Progenitor cell of endocrine pancreas (in vitro differentiated cells): ENCODE measurements at regions not wholly inside any gene's neighbourhood (a gene's known extent, or its start where the extent isn't known, plus 50 kb on each side); places are given as distances from the start of the nearest gene placed in this dataset.
A peak's percentile ranks its signal among the peaks of the same experiment; 100 is the strongest.

Experiments used
- DNase-seq: peaks from one replicate; pipeline ENCODE4 v3.0.0; 2021; ENCODE audit warnings: low spot score; ENCODE audit not compliant: unreplicated experiment
- H3K27ac Mint-ChIP-seq: 2 replicates; pipeline ENCODE4 v1.8.0; 2021; ENCODE audit warnings: mild to moderate bottlenecking, moderate library complexity, mixed read lengths
- H3K27me3 Mint-ChIP-seq: 2 replicates; pipeline ENCODE4 v1.8.0; 2021; ENCODE audit warnings: mixed read lengths
- H3K36me3 Mint-ChIP-seq: 2 replicates; pipeline ENCODE4 v1.8.0; 2022; ENCODE audit warnings: mixed read lengths; ENCODE audit not compliant: insufficient read depth
- H3K4me1 Mint-ChIP-seq: 2 replicates; pipeline ENCODE4 v1.8.0; 2021; ENCODE audit warnings: low read depth, mixed read lengths
- H3K4me3 Mint-ChIP-seq: 2 replicates; pipeline ENCODE4 v1.8.0; 2021; ENCODE audit warnings: low read depth, mild to moderate bottlenecking, moderate library complexity, mixed read lengths
- H3K9me3 Mint-ChIP-seq: 2 replicates; pipeline ENCODE4 v1.8.0; 2021; ENCODE audit warnings: low read depth, mixed read lengths
- CTCF ChIP-seq: fragments of 200-600 bp; sonication (generic); IDR thresholded peaks from one replicate; pipeline ENCODE4 v1.5.0; 2021; ENCODE audit warnings: antibody characterized with exemption, mild to moderate bottlenecking; ENCODE audit not compliant: unreplicated experiment

GRCh38 chr1:11345971-11346715 lies 73.1 kb downstream of the UBIAD1 start:
- no peak for DNase-seq
- no peaks in the 10 kb centered on the region for H3K36me3 Mint-ChIP-seq
- no peaks in the 10 kb centered on the region for H3K9me3 Mint-ChIP-seq
- no peak for TF ChIP-seq CTCF
- H3K27me3 Mint-ChIP-seq, result peaks cover 24% of the 10 kb centered on the region
- no peak overlapping the region for H3K4me3 Mint-ChIP-seq
- H3K4me1 Mint-ChIP-seq, result peaks cover 3% of the 10 kb centered on the region
- no peak overlapping the region for H3K27ac Mint-ChIP-seq

GRCh38 chr1:11350265-11350664 lies 77.3 kb downstream of the UBIAD1 start:
- no peak for TF ChIP-seq CTCF
- Mint-ChIP-seq H3K9me3 (no peaks in the 10 kb centered on the region), H3K4me1 (no peaks in the 10 kb centered on the region), H3K27me3 (peaks cover 17% of the 10 kb centered on the region), H3K4me3 (no peak overlapping the region), H3K36me3 (no peaks in the 10 kb centered on the region), H3K27ac (no peak overlapping the region)
- no peak for DNase-seq

GRCh38 chr1:11352058-11352715 lies 79.2 kb downstream of the UBIAD1 start:
- DNase-seq, result no peak
- peak; percentile 19 for TF ChIP-seq CTCF
- Mint-ChIP-seq H3K27ac (no peak overlapping the region), H3K9me3 (no peaks in the 10 kb centered on the region), H3K27me3 (peaks cover 9% of the 10 kb centered on the region), H3K36me3 (no peaks in the 10 kb centered on the region), H3K4me1 (peaks cover 5% of the 10 kb centered on the region), H3K4me3 (no peak overlapping the region)

- no peak overlapping the region for H3K27ac Mint-ChIP-seq
- H3K4me3 Mint-ChIP-seq, result no peak overlapping the region
- H3K9me3 Mint-ChIP-seq, result no peaks in the 10 kb centered on the region
- DNase-seq, result no peak
- no peaks in the 10 kb centered on the region for H3K36me3 Mint-ChIP-seq
- H3K4me1 Mint-ChIP-seq, result peaks cover 11% of the 10 kb centered on the region
- TF ChIP-seq CTCF, result no peak
- peaks cover 10% of the 10 kb centered on the region for H3K27me3 Mint-ChIP-seq
Observed at GRCh38 chr1:11352816-11353799, 80.1 kb downstream of the UBIAD1 start.
